GM21576 (cell line): ENCODE measurements at regions not wholly inside any gene's neighbourhood (a gene's known extent, or its start where the extent isn't known, plus 50 kb on each side); places are given as distances from the start of the nearest gene placed in this dataset.
"Not testable (repeated sequence)": the region's sequence is repeated elsewhere in the genome, so short reads cannot be mapped to it uniquely, and the experiment has no call there.

Source experiments
- ATAC-seq: cut with Tn5 transposase; IDR thresholded peaks from one replicate; pipeline ENCODE4 v1.9.1; 2021; ENCODE audit warnings: mild to moderate bottlenecking, moderate library complexity; ENCODE audit not compliant: unreplicated experiment

GRCh38 chr12:4193821-4194220 lies 79.7 kb upstream of the CCND2 start:
- no peak for ATAC-seq

- ATAC-seq = no peak
These were observed 81.9 kb upstream of the CCND2 start for GRCh38 chr12:4191642-4192041.

DNA sequence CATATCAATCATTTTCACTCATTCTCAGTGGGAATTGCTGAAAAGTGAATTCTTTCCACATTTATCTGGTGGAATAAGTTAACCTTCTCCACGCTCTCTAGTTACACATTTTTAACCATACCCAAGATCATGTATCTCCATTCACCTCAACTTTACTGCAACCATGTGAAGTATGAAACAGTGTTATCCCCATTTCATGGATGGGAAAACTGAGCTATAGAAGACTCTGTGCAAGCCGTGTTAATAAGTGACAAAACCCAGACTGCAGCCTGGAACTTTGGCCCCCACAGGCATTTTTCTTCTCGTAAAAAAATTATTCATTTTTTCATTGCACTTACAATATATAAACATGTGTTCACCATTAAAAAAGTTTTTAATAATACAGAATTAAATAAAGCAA lies 82.4 kb upstream of the CCND2 start:
- no peak for ATAC-seq

DNA sequence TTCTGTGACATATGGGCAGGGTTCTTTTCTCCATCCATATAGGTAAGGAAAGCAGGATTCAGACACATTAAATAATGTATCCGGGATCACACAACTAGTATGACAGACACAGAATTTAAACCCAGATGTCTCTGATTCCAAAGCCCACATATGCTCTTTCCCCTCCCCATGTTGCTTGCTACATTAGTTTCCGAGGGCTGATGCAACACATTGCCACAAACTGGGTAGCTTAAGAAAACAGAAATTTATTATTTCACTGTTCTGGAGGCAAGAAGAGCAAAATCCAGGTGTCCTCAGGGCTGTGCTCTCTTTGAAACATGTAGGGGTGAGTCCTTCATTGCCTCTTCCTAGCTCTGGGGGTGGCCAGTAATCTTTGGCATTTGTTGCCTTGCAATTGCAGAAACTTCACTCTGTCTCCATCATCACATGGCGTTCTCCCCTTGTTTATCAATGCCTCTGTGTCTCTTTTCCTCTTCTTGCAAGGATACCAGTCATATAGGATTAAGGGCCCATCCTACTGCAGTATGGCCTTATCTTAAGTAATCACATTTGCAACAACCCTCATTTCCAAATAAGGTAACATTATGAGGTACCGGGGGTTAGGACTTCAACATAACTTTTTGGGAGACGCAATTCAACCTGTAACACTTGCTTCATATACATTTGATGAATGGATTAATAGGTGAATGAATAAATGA lies 83.0 kb upstream of the CCND2 start:
- no peak for ATAC-seq

DNA sequence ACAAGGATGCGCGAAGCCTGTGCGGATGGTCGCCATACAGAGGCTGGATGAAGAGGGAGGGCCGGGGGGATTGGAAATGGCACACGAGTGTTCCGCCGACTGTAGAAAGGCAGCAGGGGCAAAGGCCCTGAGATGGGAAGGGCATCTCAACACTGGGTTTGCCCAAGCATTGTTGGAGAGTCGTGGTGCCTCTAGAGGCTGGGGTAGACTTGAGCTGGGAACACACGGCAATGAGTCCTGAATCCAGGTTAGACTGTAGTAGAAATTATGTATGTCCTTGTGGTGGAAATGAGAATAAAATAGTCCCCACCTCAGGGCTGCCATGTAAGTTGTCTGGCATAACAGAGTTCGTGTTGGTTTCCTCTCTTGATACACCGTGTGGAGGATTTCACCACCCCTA lies 83.8 kb upstream of the CCND2 start:
- ATAC-seq = no peak

DNA sequence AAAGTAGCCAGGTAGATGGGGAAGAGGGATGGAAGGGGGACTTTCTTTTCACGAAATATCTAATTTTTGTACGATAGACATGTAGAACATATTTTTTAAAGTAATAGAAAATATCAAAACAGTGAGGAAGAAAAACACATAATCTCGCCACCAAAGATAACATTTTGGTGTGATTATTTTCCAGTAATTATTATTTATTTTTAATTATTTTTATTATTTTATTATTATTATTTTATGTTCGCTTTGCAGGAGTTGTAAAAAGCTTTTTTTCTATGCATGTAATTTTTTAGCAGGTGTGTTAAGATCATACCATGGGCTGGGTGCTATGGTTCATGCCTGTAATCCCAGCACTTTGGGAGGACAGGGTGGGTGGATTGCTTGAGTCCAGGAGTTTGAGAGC lies 85.6 kb upstream of the CCND2 start:
- no peak for ATAC-seq

- ATAC-seq = not testable (repeated sequence)
These were observed 86.2 kb upstream of the CCND2 start for GRCh38 chr12:4187315-4187714.

- ATAC-seq = no peak
These were observed 95.0 kb upstream of the CCND2 start for GRCh38 chr12:4178424-4179170.

DNA sequence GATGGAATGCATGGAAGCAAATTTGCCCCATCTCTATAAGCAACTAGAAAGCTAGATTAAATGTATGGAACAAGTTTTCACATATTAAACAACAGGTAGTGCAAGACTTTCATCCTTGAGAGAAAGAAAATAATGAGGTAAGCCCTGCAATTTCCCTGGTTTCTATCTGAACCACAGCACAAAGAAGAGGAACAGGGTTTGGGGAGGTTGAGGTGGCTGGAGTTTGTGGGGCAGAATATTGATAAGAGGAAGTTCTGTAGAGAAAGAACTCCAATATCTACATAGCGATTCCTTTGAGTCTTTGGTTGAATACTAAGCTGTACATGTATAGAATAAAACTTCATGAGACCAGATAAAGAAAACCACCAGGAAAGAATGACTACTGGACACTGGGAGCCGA lies 96.3 kb upstream of the CCND2 start:
- ATAC-seq = no peak

DNA sequence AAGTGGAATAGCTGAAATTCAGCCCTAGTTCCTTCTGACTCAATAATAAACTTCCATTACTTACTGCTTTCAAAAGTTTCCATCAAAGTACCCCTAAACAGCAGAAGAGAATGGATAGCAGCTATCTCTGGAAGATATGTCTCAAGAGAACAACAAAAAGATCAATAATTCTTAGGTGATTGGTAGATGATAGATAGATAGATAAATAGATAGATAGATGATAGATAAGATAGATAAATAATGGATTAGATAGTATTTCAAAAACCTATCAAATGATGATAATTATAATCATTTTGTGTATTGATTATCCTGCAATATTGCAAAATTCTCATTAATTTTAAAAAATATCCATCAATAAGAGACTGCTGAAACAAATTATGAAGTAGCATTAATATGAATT lies 97.4 kb upstream of the CCND2 start:
- no peak for ATAC-seq

DNA sequence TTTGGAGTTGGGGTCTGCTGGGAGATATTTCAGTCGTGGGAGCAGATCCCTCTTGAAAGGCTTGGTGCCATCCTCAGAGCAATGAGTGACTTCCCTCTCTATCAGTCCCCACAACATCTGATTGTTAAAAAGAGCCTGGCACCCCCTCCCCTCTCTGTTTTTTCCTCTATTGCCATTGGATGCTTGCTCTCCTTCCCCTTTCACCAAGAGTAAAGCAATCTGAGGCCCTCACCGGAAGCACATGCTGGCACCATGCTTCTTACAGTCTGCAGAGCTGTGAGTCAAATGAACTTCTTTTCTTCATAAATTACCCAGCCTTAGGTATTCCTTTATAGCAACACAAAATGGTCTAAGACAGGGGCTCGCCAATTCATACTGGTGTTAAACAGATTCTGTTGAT lies 99.1 kb upstream of the CCND2 start:
- ATAC-seq = no peak

GRCh38 chr12:4172999-4173398 lies 100.6 kb upstream of the CCND2 start:
- no peak for ATAC-seq

DNA sequence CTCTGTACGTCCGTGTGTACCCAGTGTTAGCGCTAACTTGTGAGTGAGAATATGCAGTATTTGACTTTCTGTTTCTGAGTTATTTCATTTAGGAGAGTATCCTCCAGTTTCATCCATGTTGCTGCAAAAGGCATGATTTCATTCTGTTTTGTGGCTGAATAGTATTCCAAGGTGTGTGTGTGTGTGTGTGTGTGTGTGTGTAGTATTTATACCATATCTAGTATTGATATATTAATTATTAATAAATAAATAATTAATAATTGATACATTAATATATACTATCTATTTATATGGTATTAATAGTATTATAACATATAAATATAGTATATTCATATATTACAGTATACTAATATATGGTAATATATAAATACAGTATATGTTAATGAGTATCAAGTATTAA lies 101.8 kb upstream of the CCND2 start:
- ATAC-seq = no peak

DNA sequence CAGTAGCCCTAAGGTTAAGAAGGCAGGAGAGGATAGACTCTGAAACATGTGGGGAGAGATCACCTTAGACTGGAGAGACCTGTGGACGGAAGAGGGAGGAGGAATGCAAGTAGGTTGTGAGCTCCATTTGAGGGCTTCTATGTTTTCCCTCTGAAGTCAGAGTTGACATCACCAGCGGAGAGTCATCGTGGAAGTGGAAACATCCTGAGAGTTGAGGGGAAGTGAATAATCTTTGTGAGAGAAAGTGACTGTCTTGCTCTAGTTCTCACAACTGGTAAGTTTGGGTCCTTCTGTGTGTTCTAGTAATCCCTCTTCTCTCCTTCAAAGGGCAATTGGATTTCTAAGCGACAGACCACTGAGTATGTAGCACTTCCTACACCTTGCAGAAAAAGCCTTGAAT lies 103.6 kb upstream of the CCND2 start:
- no peak for ATAC-seq

- ATAC-seq = no peak
These were observed 104.0 kb upstream of the CCND2 start for GRCh38 chr12:4169531-4169930.

DNA sequence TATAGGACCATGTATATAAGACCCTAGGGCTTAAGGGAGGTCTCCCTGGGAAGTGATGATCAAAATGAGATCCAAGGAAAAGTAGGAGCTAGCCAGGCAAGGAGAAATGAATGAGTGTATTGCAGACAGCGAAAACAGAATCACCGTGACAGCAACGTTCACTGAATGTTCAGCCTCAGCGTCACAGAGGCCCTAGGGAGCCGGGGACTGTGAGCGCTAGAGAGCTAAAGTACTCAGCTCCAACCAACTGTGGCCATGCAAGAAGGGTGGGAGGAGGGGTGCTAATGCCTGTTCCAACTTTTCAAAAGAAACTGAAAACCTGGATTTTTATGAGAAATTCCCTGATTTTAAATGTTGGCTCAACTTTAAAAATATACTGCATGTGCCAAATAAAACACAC lies 105.5 kb upstream of the CCND2 start:
- ATAC-seq = no peak

DNA sequence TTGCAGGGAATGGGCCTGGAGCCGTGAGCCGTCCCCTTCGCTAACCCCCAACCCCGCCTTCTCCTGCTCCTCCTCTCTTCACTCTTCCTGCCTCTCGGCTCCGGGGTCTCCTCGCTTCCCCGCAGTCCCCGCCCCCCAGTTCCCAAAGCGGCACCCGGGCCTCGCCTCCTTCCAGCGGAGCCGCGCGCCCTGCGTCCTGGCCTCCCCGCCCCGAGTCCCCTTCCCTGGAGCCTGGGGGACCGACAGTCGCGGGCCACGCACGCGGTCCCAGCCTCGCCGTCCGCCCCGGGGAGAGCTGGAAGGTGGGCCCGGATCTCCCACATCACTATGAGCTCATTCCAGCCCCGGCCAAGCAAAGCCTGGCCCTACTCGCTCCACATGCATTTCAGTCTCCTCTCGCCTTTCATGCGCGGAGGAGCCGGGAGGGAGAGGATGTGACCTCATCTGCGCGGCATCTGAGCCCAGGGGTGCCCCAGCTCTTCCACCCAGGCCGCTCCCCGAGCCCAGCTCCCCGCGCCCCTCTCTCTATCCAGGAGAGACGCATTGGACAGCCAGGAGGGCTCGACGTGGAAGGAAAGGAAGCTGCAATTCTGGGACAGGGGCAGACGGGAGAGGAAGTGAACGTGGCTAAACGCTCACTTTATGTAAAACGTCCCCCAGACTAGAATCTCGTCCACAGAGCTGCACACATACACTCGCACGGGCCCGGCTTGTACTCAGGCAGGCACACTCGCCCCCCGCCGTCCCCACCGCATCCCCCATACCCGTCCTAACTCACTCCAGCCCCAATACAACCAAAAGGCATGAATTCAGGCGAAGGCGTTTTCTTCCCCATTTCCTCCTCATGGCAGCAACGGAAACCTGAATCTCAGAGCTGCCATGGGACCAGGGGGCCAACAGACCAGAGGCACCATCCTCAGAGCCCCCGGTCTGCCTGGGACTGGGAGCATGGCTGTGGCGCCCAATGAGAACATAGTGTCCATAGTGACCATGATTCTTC lies 108.7 kb upstream of the CCND2 start:
- no peak for ATAC-seq

DNA sequence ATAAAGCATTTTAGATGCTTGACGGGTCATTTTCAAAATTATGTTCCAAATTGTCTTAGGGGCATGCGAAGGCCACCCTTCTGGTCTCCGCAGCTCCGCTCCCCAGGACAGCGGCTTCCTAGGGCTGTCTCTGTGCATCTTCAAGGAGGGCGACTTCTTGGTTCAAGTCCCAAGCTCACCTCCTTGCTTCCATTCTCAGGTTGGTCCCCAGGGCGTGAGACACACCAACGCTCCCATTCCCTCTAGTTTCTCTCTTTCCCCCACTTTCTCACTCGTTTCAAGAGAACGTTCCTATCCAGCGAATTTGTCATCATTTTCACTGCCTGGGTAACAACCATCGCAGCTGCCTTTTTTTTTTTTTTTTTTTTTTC lies 109.4 kb upstream of the CCND2 start:
- no peak for ATAC-seq

GRCh38 chr12:4161718-4162117 lies 111.8 kb upstream of the CCND2 start:
- ATAC-seq = no peak

DNA sequence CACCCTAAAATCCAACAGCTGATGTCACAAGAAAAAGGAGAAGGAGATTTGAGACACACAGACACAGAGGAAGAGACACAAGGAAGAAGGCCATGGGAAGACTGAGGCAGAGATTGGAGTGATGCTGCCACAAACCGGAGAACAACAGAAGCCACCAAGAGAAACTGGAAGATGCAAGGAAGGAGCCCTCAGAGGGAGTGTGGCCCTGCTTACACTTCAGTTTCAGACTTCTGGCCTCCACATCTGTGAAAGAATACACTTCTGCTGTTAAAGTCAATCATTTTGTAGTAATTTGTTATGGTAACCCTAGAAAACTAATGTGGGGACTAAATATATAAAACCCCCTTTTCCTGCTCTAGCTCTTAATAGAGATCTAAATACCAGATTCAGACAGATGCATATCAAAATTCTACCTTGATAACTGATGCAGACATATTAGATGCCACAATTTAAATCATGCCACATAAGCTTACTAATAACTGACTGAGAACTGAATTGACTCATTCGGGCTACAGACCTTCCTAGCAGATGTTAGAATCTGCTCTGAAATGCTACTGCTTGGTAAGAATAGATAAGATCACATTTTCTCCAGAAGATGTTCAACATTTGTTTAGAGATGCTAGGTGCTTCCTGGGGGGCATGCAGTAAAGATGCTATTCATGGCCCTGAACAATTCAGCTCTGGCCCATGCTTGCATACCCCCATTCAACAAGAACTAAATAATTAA lies 113.1 kb upstream of the CCND2 start:
- ATAC-seq = no peak

DNA sequence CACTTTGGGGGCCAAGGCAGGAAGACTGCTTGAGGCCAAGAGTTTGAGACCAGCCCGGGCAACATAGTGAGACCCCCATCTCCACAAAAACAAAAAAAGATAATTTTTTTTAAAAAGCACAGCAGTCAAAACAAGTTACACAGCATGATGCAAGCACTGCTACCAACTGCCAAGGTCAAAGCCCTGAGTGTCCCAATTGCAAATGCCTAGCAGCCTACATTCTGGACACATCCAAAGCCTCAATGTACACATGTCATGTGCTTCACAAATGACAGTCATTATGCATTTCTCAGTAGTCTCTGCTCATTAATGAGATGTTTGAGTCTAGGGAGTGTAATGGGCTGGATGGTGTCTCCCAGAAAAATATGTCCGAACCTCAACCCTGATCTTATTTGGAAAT lies 113.7 kb upstream of the CCND2 start:
- ATAC-seq = no peak
